ENCODE measurements at regions not wholly inside any gene's neighbourhood (a gene's known extent, or its start where the extent isn't known, plus 50 kb on each side); places are given as distances from the start of the nearest gene placed in this dataset.

- intact Hi-C loops (cut with DNase I; ENCODE audit: low total_unique reads) (no loop called here), in situ Hi-C loops (cut with MboI; ENCODE audit: low sequenced_read_pairs in 4 of 4) (no loop called here)
- no peaks in the 10 kb centered on the region for H3K27me3 ChIP-seq
- H3K4me1 ChIP-seq: no peaks in the 10 kb centered on the region
- H3K36me3 ChIP-seq: no peaks in the 10 kb centered on the region
- TF ChIP-seq CTCF (IDR thresholded peaks at IDR 0.05 in 4 of 5, conservative IDR thresholded peaks at IDR 0.05 in 1 of 5): no peak
- TF ChIP-seq POLR2A (IDR thresholded peaks at IDR 0.05): no peak
- ATAC-seq (no peak), DNase-seq (no peak)
- no peak overlapping the region for H3K27ac ChIP-seq
- no peaks in the 10 kb centered on the region for H3K9me3 ChIP-seq
- H3K4me3 ChIP-seq: no peak overlapping the region
Measured at GRCh38 chr2:129430911-129431310, 548.6 kb upstream of the RAB6C start.

GRCh38 chr2:129431881-129432280 lies 547.6 kb upstream of the RAB6C start:
- Histone ChIP-seq H3K36me3 (no peaks in the 10 kb centered on the region), H3K27me3 (no peaks in the 10 kb centered on the region), H3K9me3 (no peaks in the 10 kb centered on the region), H3K4me1 (no peaks in the 10 kb centered on the region), H3K27ac (no peak overlapping the region), H3K4me3 (no peak overlapping the region)
- TF ChIP-seq POLR2A (IDR thresholded peaks at IDR 0.05) (no peak), CTCF (IDR thresholded peaks at IDR 0.05 in 4 of 5, conservative IDR thresholded peaks at IDR 0.05 in 1 of 5) (no peak)
- intact Hi-C loops (cut with DNase I; ENCODE audit: low total_unique reads) (no loop called here), in situ Hi-C loops (cut with MboI; ENCODE audit: low sequenced_read_pairs in 4 of 4) (no loop called here)
- ATAC-seq (no peak), DNase-seq (no peak)

GRCh38 chr2:129436809-129437208 lies 542.7 kb upstream of the RAB6C start:
- H3K4me3 ChIP-seq: no peak overlapping the region
- no peaks in the 10 kb centered on the region for H3K4me1 ChIP-seq
- ATAC-seq (no peak), DNase-seq (no peak)
- H3K36me3 ChIP-seq: no peaks in the 10 kb centered on the region
- in situ Hi-C loops (cut with MboI; ENCODE audit: low sequenced_read_pairs in 4 of 4): no loop called here
- no peak overlapping the region for H3K27ac ChIP-seq
- intact Hi-C loops (cut with DNase I; ENCODE audit: low total_unique reads): no loop called here
- H3K9me3 ChIP-seq: no peaks in the 10 kb centered on the region
- TF ChIP-seq POLR2A (IDR thresholded peaks at IDR 0.05) (no peak), CTCF (IDR thresholded peaks at IDR 0.05 in 4 of 5, conservative IDR thresholded peaks at IDR 0.05 in 1 of 5) (no peak)
- H3K27me3 ChIP-seq: no peaks in the 10 kb centered on the region

GRCh38 chr2:129437725-129438124 lies 541.7 kb upstream of the RAB6C start:
- H3K27me3 ChIP-seq: no peaks in the 10 kb centered on the region
- DNase-seq (no peak), ATAC-seq (no peak)
- intact Hi-C loops (cut with DNase I; ENCODE audit: low total_unique reads) (no loop called here), in situ Hi-C loops (cut with MboI; ENCODE audit: low sequenced_read_pairs in 4 of 4) (no loop called here)
- no peak overlapping the region for H3K4me3 ChIP-seq
- no peaks in the 10 kb centered on the region for H3K4me1 ChIP-seq
- no peaks in the 10 kb centered on the region for H3K36me3 ChIP-seq
- H3K27ac ChIP-seq: no peak overlapping the region
- no peak for TF ChIP-seq CTCF (IDR thresholded peaks at IDR 0.05 in 4 of 5, conservative IDR thresholded peaks at IDR 0.05 in 1 of 5)
- TF ChIP-seq POLR2A (IDR thresholded peaks at IDR 0.05): no peak
- no peaks in the 10 kb centered on the region for H3K9me3 ChIP-seq

- Histone ChIP-seq H3K36me3 (no peaks in the 10 kb centered on the region), H3K4me3 (no peak overlapping the region), H3K27ac (no peak overlapping the region), H3K27me3 (no peaks in the 10 kb centered on the region), H3K4me1 (no peaks in the 10 kb centered on the region), H3K9me3 (no peaks in the 10 kb centered on the region)
- in situ Hi-C loops (cut with MboI; ENCODE audit: low sequenced_read_pairs in 4 of 4) (no loop called here), intact Hi-C loops (cut with DNase I; ENCODE audit: low total_unique reads) (no loop called here)
- no peak for ATAC-seq
- TF ChIP-seq POLR2A (IDR thresholded peaks at IDR 0.05) (no peak), CTCF (IDR thresholded peaks at IDR 0.05 in 4 of 5, conservative IDR thresholded peaks at IDR 0.05 in 1 of 5) (no peak)
- no peak for DNase-seq
Measured at GRCh38 chr2:129438501-129439057, 540.9 kb upstream of the RAB6C start.
